ENCODE measurements at regions not wholly inside any gene's neighbourhood (a gene's known extent, or its start where the extent isn't known, plus 50 kb on each side); places are given as distances from the start of the nearest gene placed in this dataset.

DNA sequence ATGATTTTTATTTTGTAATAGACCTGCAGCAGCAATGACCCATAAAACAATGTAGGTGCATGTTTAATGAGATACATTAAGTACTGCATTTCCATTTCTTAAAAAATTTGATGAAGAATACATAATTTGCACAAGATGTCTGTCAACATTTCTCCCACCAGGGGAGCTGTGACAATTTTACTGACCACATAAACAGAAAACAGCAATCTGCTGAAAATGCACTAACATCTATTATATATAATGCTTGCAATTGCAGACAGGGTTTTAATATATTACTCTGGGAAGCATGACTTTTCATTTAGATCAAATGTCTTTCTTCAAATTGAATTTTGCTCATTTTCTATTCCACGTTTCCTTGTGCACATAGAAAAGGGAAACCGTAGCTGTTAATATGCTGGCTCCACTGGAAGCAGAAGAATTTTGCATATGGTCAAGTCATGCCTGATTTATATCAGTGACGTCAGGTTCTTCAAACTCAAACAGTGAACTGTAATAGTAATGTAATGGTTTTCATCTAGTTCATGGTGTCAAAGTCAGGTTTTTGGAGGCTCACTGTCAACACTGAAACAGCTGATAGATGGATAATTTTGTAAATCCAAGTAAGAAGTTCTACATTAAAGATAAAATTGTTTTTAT lies 79.8 kb upstream of the IGF1R start:
- Histone ChIP-seq H3K79me2 (no peaks in the 10 kb centered on the region), H3K27me3 (ENCODE audit: control insufficient read depth, insufficient read depth, low read length) (no peaks in the 10 kb centered on the region), H3K9me3 (ENCODE audit: control insufficient read depth, low read length) (no peaks in the 10 kb centered on the region), H3K4me3 (ENCODE audit: low read depth, low read length) (no peak overlapping the region), H3K27ac (no peak overlapping the region), H3K9ac (no peak overlapping the region), H3K36me3 (ENCODE audit: control insufficient read depth, insufficient read depth, low read length) (no peaks in the 10 kb centered on the region), H2AFZ (no peak overlapping the region), H3K4me2 (ENCODE audit: low read length) (no peak overlapping the region), H3K4me1 (no peaks in the 10 kb centered on the region)
- TF ChIP-seq, protein P1, sequence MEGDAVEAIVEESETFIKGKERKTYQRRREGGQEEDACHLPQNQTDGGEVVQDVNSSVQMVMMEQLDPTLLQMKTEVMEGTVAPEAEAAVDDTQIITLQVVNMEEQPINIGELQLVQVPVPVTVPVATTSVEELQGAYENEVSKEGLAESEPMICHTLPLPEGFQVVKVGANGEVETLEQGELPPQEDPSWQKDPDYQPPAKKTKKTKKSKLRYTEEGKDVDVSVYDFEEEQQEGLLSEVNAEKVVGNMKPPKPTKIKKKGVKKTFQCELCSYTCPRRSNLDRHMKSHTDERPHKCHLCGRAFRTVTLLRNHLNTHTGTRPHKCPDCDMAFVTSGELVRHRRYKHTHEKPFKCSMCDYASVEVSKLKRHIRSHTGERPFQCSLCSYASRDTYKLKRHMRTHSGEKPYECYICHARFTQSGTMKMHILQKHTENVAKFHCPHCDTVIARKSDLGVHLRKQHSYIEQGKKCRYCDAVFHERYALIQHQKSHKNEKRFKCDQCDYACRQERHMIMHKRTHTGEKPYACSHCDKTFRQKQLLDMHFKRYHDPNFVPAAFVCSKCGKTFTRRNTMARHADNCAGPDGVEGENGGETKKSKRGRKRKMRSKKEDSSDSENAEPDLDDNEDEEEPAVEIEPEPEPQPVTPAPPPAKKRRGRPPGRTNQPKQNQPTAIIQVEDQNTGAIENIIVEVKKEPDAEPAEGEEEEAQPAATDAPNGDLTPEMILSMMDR (IDR thresholded peaks at IDR 0.05) = no peak

DNA sequence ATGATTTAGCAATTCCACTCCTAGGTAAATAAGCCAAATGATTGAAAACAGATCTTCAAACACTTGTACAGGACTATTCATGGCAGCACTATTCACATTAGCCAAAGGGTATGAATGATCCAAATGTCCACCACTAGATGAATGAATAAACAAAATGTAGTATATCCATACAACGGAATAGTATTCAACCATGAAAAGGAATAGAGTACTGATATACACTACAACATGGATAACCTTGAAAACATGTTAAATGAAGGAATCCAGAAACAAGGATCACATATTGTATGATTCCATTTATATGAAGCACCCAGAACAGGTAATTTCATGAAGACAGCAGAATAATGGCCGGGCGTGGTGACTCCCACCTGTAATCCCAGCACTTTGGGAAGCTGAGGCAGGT lies 78.2 kb upstream of the IGF1R start:
- no peak overlapping the region for H3K27ac ChIP-seq
- H3K9ac ChIP-seq = no peak overlapping the region
- no peaks in the 10 kb centered on the region for H3K4me1 ChIP-seq
- no peak overlapping the region for H3K4me3 ChIP-seq (ENCODE audit: low read depth, low read length)
- no peak overlapping the region for H3K4me2 ChIP-seq (ENCODE audit: low read length)
- no peaks in the 10 kb centered on the region for H3K79me2 ChIP-seq
- H3K9me3 ChIP-seq (ENCODE audit: control insufficient read depth, low read length) = no peaks in the 10 kb centered on the region
- no peak overlapping the region for H2AFZ ChIP-seq
- TF ChIP-seq, protein P1 (IDR thresholded peaks at IDR 0.05) = no peak
- H3K27me3 ChIP-seq (ENCODE audit: control insufficient read depth, insufficient read depth, low read length) = no peaks in the 10 kb centered on the region
- no peaks in the 10 kb centered on the region for H3K36me3 ChIP-seq (ENCODE audit: control insufficient read depth, insufficient read depth, low read length)

DNA sequence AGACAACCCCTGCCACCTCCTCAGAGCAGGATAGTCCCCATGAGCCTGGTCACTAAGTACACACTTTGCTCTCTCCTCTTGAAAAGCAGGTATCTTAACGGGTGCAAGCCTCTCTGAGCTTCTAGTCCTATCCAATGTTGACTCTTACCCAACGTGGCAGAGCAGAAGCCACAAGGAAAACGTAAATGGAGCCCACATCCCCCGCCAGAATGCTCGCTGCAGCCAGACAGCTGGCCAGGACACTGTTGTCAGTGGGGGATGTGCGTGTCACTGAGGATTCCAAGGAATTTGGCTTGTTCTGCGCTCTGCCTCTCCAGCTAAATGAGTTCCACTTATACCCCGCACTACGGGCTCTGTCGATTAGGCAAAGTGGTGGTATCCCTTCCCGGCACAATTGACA lies 67.8 kb upstream of the IGF1R start:
- H3K4me2 ChIP-seq (ENCODE audit: low read length) = no peak overlapping the region
- no peak overlapping the region for H3K4me3 ChIP-seq (ENCODE audit: low read depth, low read length)
- no peaks in the 10 kb centered on the region for H3K27me3 ChIP-seq (ENCODE audit: control insufficient read depth, insufficient read depth, low read length)
- H3K79me2 ChIP-seq = no peaks in the 10 kb centered on the region
- TF ChIP-seq, protein P1 (IDR thresholded peaks at IDR 0.05) = no peak
- H3K9ac ChIP-seq = no peak overlapping the region
- H2AFZ ChIP-seq = no peak overlapping the region
- H3K9me3 ChIP-seq (ENCODE audit: control insufficient read depth, low read length) = no peaks in the 10 kb centered on the region
- H3K27ac ChIP-seq = no peak overlapping the region
- H3K36me3 ChIP-seq (ENCODE audit: control insufficient read depth, insufficient read depth, low read length) = no peaks in the 10 kb centered on the region
- no peaks in the 10 kb centered on the region for H3K4me1 ChIP-seq

DNA sequence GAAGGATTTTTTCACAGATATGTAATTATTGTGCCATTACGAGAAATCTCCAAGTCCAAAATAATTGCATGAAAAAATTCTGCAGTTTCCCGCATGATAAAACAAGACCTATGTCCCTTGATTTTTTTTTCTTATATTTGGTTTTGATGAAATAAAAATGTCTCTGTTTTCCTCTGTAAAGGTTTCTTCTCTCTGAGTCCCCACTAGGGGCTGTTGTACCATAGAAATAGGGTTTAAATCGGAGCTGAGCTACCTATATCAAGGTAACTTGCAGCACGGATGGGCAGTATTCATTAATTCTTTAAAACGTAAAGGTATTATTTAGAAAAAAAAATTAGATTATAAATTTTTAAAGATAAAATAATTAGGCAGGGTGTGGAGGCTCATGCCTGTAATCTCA lies 66.6 kb upstream of the IGF1R start:
- no peak overlapping the region for H3K9ac ChIP-seq

More for the DNA sequence above, 66.6 kb upstream of the IGF1R start:
- no peaks in the 10 kb centered on the region for H3K36me3 ChIP-seq (ENCODE audit: control insufficient read depth, insufficient read depth, low read length)
- no peaks in the 10 kb centered on the region for H3K27me3 ChIP-seq (ENCODE audit: control insufficient read depth, insufficient read depth, low read length)
- H3K27ac ChIP-seq = no peak overlapping the region
- H3K79me2 ChIP-seq = no peaks in the 10 kb centered on the region
- no peak overlapping the region for H3K4me3 ChIP-seq (ENCODE audit: low read depth, low read length)
- no peaks in the 10 kb centered on the region for H3K9me3 ChIP-seq (ENCODE audit: control insufficient read depth, low read length)
- no peak overlapping the region for H2AFZ ChIP-seq
- H3K4me1 ChIP-seq = no peaks in the 10 kb centered on the region
- TF ChIP-seq, protein P1 (IDR thresholded peaks at IDR 0.05) = no peak
- H3K4me2 ChIP-seq (ENCODE audit: low read length) = no peak overlapping the region

All from parathyroid adenoma (tissue), 2 donors.